NB4 (cell line): ENCODE measurements at regions not wholly inside any gene's neighbourhood (a gene's known extent, or its start where the extent isn't known, plus 50 kb on each side); places are given as distances from the start of the nearest gene placed in this dataset.

Experiments
- POLR2A ChIP-seq: IDR thresholded peaks from 2 replicates; pipeline ENCODE4 v1.6.1; 2011; ENCODE audit warnings: mild to moderate bottlenecking; ENCODE audit not compliant: insufficient read length; ENCODE audit errors: extremely low read depth
- TF ChIP-seq, protein P1 (sequence below): IDR thresholded peaks from one replicate; pipeline ENCODE4 v1.5.1; 2012; ENCODE audit warnings: low read depth, low read length

DNA sequence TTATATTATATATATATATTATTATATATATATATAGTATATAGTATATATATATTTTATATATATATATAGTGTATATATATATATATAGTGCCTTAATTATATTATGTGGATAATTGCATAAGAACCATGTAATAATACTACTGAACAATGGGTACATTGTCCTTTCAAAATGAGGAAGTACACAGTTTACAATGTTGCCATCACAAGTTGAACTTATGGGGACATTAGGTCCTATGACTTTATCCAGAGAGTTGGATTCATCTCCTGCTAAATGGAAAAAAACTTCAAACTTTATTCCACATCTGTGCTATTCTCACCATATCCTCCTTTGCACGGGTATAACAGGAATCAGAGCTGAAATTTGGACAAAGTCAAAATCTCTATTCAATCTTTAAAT lies 105.0 kb upstream of the AGR3 start:
- TF ChIP-seq, protein P1, sequence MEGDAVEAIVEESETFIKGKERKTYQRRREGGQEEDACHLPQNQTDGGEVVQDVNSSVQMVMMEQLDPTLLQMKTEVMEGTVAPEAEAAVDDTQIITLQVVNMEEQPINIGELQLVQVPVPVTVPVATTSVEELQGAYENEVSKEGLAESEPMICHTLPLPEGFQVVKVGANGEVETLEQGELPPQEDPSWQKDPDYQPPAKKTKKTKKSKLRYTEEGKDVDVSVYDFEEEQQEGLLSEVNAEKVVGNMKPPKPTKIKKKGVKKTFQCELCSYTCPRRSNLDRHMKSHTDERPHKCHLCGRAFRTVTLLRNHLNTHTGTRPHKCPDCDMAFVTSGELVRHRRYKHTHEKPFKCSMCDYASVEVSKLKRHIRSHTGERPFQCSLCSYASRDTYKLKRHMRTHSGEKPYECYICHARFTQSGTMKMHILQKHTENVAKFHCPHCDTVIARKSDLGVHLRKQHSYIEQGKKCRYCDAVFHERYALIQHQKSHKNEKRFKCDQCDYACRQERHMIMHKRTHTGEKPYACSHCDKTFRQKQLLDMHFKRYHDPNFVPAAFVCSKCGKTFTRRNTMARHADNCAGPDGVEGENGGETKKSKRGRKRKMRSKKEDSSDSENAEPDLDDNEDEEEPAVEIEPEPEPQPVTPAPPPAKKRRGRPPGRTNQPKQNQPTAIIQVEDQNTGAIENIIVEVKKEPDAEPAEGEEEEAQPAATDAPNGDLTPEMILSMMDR, result no peak
- no peak for TF ChIP-seq POLR2A
